DMS153 treated with DMSO at 0.1 percent for 48 hours (cell line): ENCODE measurements at regions not wholly inside any gene's neighbourhood (a gene's known extent, or its start where the extent isn't known, plus 50 kb on each side); places are given as distances from the start of the nearest gene placed in this dataset.
"Not testable (repeated sequence)": the region's sequence is repeated elsewhere in the genome, so short reads cannot be mapped to it uniquely, and the experiment has no call there.

Experiments used
- DNase-seq: peaks from one replicate; lab custom pipeline; 2025; ENCODE audit not compliant: unreplicated experiment; lab: John Stamatoyannopoulos, UW

GRCh38 chr13:44887515-44887914 is 101.8 kb downstream of the NUFIP1 start:
- DNase-seq = no peak

GRCh38 chr13:44884076-44884729 is 105.1 kb downstream of the NUFIP1 start:
- no peak for DNase-seq

GRCh38 chr13:44879452-44880058 is 109.7 kb downstream of the NUFIP1 start:
- no peak for DNase-seq

GRCh38 chr13:44876782-44877324 is 112.4 kb downstream of the NUFIP1 start:
- no peak for DNase-seq

GRCh38 chr13:44874886-44875630 is 114.2 kb downstream of the NUFIP1 start:
- no peak for DNase-seq

GRCh38 chr13:44874176-44874575 is 115.1 kb downstream of the NUFIP1 start:
- DNase-seq = no peak

- DNase-seq = no peak
These were observed 115.8 kb downstream of the NUFIP1 start for GRCh38 chr13:44873461-44873860.

GRCh38 chr13:44872751-44873150 is 116.5 kb downstream of the NUFIP1 start:
- no peak for DNase-seq

GRCh38 chr13:44870456-44870929 is 118.8 kb downstream of the NUFIP1 start:
- DNase-seq = peak; percentile 4

GRCh38 chr13:44869167-44869566 is 120.1 kb downstream of the NUFIP1 start:
- DNase-seq = no peak

GRCh38 chr13:44868397-44868796 is 120.9 kb downstream of the NUFIP1 start:
- DNase-seq = no peak

GRCh38 chr13:44867825-44868224 is 121.4 kb downstream of the NUFIP1 start:
- no peak for DNase-seq

- no peak for DNase-seq
These were observed 122.8 kb downstream of the NUFIP1 start for GRCh38 chr13:44866411-44866911.

- DNase-seq = no peak
These were observed 123.4 kb downstream of the NUFIP1 start for GRCh38 chr13:44865722-44866410.

GRCh38 chr13:44863641-44864040 is 125.6 kb downstream of the NUFIP1 start:
- not testable (repeated sequence) for DNase-seq

- no peak for DNase-seq
These were observed 128.8 kb downstream of the NUFIP1 start for GRCh38 chr13:44860454-44860853.

GRCh38 chr13:44857736-44858135 is 131.5 kb downstream of the NUFIP1 start:
- no peak for DNase-seq

- no peak for DNase-seq
These were observed 132.2 kb downstream of the NUFIP1 start for GRCh38 chr13:44857061-44857460.

- DNase-seq = no peak
These were observed 133.4 kb downstream of the NUFIP1 start for GRCh38 chr13:44855860-44856259.

- peak; percentile 91 for DNase-seq
These were observed 134.8 kb downstream of the NUFIP1 start for GRCh38 chr13:44854313-44855060.
